ENCODE measurements at regions not wholly inside any gene's neighbourhood (a gene's known extent, or its start where the extent isn't known, plus 50 kb on each side); places are given as distances from the start of the nearest gene placed in this dataset.
"Not testable (repeated sequence)": the region's sequence is repeated elsewhere in the genome, so short reads cannot be mapped to it uniquely, and the experiment has no call there.

GRCh38 chr7:16369855-16370254, 51.5 kb downstream of the CRPPA start:
- TF ChIP-seq CTCF (IDR thresholded peaks at IDR 0.05; ENCODE audit: unreplicated experiment in 3 of 3): no peak
- Mint-ChIP-seq H3K27me3 (ENCODE audit: low read depth) (no peaks in the 10 kb centered on the region), H3K36me3 (ENCODE audit: low read depth) (peaks cover 22% of the 10 kb centered on the region), H3K27ac (peak overlapping the region; percentile 86 to 91 (median 87)), H3K4me1 (peaks cover 4% of the 10 kb centered on the region), H3K9me3 (peaks cover 7% of the 10 kb centered on the region), H3K4me3 (no peak overlapping the region)

GRCh38 chr7:16369309-16369708, 52.0 kb downstream of the CRPPA start:
- H3K4me1 Mint-ChIP-seq; H3K27me3 Mint-ChIP-seq (ENCODE audit: low read depth); H3K4me3 Mint-ChIP-seq; H3K9me3 Mint-ChIP-seq: not testable (repeated sequence)
- Mint-ChIP-seq H3K36me3 (ENCODE audit: low read depth) (peaks cover 16% of the 10 kb centered on the region), H3K27ac (peak overlapping the region; percentile 86 to 91 (median 87))

- Mint-ChIP-seq H3K27me3 (ENCODE audit: low read depth) (no peaks in the 10 kb centered on the region), H3K4me3 (no peak overlapping the region), H3K4me1 (peaks cover 4% of the 10 kb centered on the region), H3K9me3 (peaks cover 7% of the 10 kb centered on the region), H3K27ac (peak overlapping the region; percentile 86 to 91 (median 87)), H3K36me3 (ENCODE audit: low read depth) (peaks cover 16% of the 10 kb centered on the region)
- TF ChIP-seq CTCF (IDR thresholded peaks at IDR 0.05; ENCODE audit: unreplicated experiment in 3 of 3): no peak
Measured at GRCh38 chr7:16368885-16369284, 52.5 kb downstream of the CRPPA start.

- Mint-ChIP-seq H3K4me1 (peaks cover 4% of the 10 kb centered on the region), H3K27ac (peak overlapping the region in 1 of 3 experiments; percentile 13), H3K27me3 (ENCODE audit: low read depth) (no peaks in the 10 kb centered on the region), H3K9me3 (peaks cover 2% of the 10 kb centered on the region), H3K4me3 (no peak overlapping the region), H3K36me3 (ENCODE audit: low read depth) (peaks cover 10% of the 10 kb centered on the region)
- no peak for TF ChIP-seq CTCF (IDR thresholded peaks at IDR 0.05; ENCODE audit: unreplicated experiment in 3 of 3)
Measured at GRCh38 chr7:16367115-16367514, 54.2 kb downstream of the CRPPA start.

- no peak overlapping the region for H3K4me3 Mint-ChIP-seq
- no peak overlapping the region for H3K27ac Mint-ChIP-seq
- peaks cover 4% of the 10 kb centered on the region for H3K4me1 Mint-ChIP-seq
- H3K36me3 Mint-ChIP-seq (ENCODE audit: low read depth): peaks cover 8% of the 10 kb centered on the region
- no peaks in the 10 kb centered on the region for H3K9me3 Mint-ChIP-seq
- H3K27me3 Mint-ChIP-seq (ENCODE audit: low read depth): no peaks in the 10 kb centered on the region
- no peak for TF ChIP-seq CTCF (IDR thresholded peaks at IDR 0.05; ENCODE audit: unreplicated experiment in 3 of 3)
Measured at GRCh38 chr7:16365952-16366351, 55.4 kb downstream of the CRPPA start.

- Mint-ChIP-seq H3K27me3 (ENCODE audit: low read depth) (no peaks in the 10 kb centered on the region), H3K36me3 (ENCODE audit: low read depth) (peaks cover 8% of the 10 kb centered on the region), H3K9me3 (no peaks in the 10 kb centered on the region), H3K4me1 (peaks cover 4% of the 10 kb centered on the region), H3K27ac (no peak overlapping the region), H3K4me3 (no peak overlapping the region)
- no peak for TF ChIP-seq CTCF (IDR thresholded peaks at IDR 0.05; ENCODE audit: unreplicated experiment in 3 of 3)
Measured at GRCh38 chr7:16365177-16365576, 56.2 kb downstream of the CRPPA start.

Measured in nephron (organoid).